ENCODE measurements at regions not wholly inside any gene's neighbourhood (a gene's known extent, or its start where the extent isn't known, plus 50 kb on each side); places are given as distances from the start of the nearest gene placed in this dataset.

DNA sequence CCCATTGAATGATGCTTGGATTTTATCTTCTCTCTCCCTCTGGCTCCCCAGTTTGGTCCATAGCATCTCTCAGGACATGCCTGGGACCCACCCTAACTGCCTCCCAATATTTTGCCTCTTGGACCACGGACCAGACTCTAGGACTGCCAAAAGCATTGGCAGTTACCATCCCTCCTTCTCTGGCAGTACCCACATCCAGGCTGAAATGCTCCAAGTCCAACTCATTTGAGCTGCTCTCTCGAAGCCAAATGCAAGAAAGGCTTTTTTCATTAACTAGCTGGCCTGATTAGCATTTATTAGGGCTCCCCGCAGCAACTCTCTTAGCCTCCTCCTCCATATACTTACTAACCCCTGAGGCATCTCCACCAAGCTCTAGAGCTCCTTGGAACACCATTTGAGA, 140.0 kb upstream of the GRIK3 start:
- no peak for TF ChIP-seq RXRA (IDR thresholded peaks at IDR 0.05; ENCODE audit: borderline replicate concordance, low read depth)
- no peak for TF ChIP-seq FOSL2 (IDR thresholded peaks at IDR 0.05; ENCODE audit: borderline replicate concordance, low read depth)
- TF ChIP-seq, protein P1, sequence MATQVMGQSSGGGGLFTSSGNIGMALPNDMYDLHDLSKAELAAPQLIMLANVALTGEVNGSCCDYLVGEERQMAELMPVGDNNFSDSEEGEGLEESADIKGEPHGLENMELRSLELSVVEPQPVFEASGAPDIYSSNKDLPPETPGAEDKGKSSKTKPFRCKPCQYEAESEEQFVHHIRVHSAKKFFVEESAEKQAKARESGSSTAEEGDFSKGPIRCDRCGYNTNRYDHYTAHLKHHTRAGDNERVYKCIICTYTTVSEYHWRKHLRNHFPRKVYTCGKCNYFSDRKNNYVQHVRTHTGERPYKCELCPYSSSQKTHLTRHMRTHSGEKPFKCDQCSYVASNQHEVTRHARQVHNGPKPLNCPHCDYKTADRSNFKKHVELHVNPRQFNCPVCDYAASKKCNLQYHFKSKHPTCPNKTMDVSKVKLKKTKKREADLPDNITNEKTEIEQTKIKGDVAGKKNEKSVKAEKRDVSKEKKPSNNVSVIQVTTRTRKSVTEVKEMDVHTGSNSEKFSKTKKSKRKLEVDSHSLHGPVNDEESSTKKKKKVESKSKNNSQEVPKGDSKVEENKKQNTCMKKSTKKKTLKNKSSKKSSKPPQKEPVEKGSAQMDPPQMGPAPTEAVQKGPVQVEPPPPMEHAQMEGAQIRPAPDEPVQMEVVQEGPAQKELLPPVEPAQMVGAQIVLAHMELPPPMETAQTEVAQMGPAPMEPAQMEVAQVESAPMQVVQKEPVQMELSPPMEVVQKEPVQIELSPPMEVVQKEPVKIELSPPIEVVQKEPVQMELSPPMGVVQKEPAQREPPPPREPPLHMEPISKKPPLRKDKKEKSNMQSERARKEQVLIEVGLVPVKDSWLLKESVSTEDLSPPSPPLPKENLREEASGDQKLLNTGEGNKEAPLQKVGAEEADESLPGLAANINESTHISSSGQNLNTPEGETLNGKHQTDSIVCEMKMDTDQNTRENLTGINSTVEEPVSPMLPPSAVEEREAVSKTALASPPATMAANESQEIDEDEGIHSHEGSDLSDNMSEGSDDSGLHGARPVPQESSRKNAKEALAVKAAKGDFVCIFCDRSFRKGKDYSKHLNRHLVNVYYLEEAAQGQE (IDR thresholded peaks at IDR 0.05; ENCODE audit: low read depth, low read length) = no peak
- TF ChIP-seq NFIC (IDR thresholded peaks at IDR 0.05; ENCODE audit: borderline replicate concordance) = no peak
- TF ChIP-seq MAX (IDR thresholded peaks at IDR 0.05; ENCODE audit: low read depth) = no peak
- no peak for TF ChIP-seq CTCF (IDR thresholded peaks at IDR 0.05)
- TF ChIP-seq EP300 (IDR thresholded peaks at IDR 0.05; ENCODE audit: borderline replicate concordance in 1 of 2, low read depth in 1 of 2, low read length in 1 of 2) = no peak
- no peak for TF ChIP-seq ZBTB33 (IDR thresholded peaks at IDR 0.05; ENCODE audit: borderline replicate concordance, low read depth)
- TF ChIP-seq, protein P2, sequence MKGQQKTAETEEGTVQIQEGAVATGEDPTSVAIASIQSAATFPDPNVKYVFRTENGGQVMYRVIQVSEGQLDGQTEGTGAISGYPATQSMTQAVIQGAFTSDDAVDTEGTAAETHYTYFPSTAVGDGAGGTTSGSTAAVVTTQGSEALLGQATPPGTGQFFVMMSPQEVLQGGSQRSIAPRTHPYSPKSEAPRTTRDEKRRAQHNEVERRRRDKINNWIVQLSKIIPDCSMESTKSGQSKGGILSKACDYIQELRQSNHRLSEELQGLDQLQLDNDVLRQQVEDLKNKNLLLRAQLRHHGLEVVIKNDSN (IDR thresholded peaks at IDR 0.05; ENCODE audit: borderline replicate concordance, low read depth) = no peak
- TF ChIP-seq USF2 (IDR thresholded peaks at IDR 0.05; ENCODE audit: borderline replicate concordance, low read depth, low read length) = no peak
- no peak for TF ChIP-seq SMC3 (IDR thresholded peaks at IDR 0.05; ENCODE audit: low read depth, low read length)
- no peak for TF ChIP-seq RFX5 (IDR thresholded peaks at IDR 0.05; ENCODE audit: low read length)
- TF ChIP-seq TEAD4 (IDR thresholded peaks at IDR 0.05; ENCODE audit: borderline replicate concordance, insufficient read depth) = no peak
- TF ChIP-seq POLR2AphosphoS5 (IDR thresholded peaks at IDR 0.05; ENCODE audit: low read depth, low read length) = no peak

Measured in SK-N-SH (cell line).